IMR-90 (cell line): ENCODE measurements at regions not wholly inside any gene's neighbourhood (a gene's known extent, or its start where the extent isn't known, plus 50 kb on each side); places are given as distances from the start of the nearest gene placed in this dataset.

Experiments used
- ATAC-seq: fragments of 200-7000 bp; cut with Tn5 transposase; 2 replicates; pipeline ENCODE4 v1.9.1; 2020; ENCODE audit warnings: low read depth, mild to moderate bottlenecking, moderate library complexity
- BruUV-seq: library from RNA; stranded (reverse); fragments of 400-500 nt; replicated peaks from 2 replicates; lab custom pipeline; 2021; lab: Mats Ljungman, UMichigan
- CTCF ChIA-PET: fragments of 300-600 bp; formaldehyde crosslinking; extraction: SDS; loops from one replicate; lab custom pipeline; 2021; ENCODE audit warnings: antibody characterized with exemption; lab: Yijun Ruan, JAX
- POLR2A ChIA-PET: fragments of 300-600 bp; sonication (Branson Sonifier 250); formaldehyde crosslinking; loops from one replicate; lab custom pipeline; 2022; ENCODE audit warnings: antibody characterized with exemption; ENCODE audit not compliant: unreplicated experiment; lab: Charles Lee
- DNase-seq: peaks from one replicate; pipeline ENCODE4 v3.0.0; 2013
- H2AFZ ChIP-seq: replicated peaks from 2 replicates; pipeline ENCODE3; 2013; ENCODE audit warnings: low read length, mild to moderate bottlenecking; ENCODE audit not compliant: poor library complexity
- H2AK5ac ChIP-seq: 2 replicates; pipeline ENCODE4 v1.6.1; 2013; ENCODE audit warnings: low read depth, low read length, inconsistent platforms
- H2AK9ac ChIP-seq: replicated peaks from 2 replicates; pipeline ENCODE3; 2013; ENCODE audit warnings: mild to moderate bottlenecking, low read depth, low read length, moderate library complexity; ENCODE audit not compliant: poor library complexity
- H2BK120ac ChIP-seq: 2 replicates; pipeline ENCODE4 v1.6.1; 2013; ENCODE audit warnings: low read depth, low read length, inconsistent platforms
- H2BK15ac ChIP-seq: 3 replicates; pipeline ENCODE4 v1.6.1; 2013; ENCODE audit warnings: low read depth, low read length, inconsistent platforms
- H2BK20ac ChIP-seq: 2 replicates; pipeline ENCODE4 v1.6.1; 2013; ENCODE audit warnings: low read depth, mild to moderate bottlenecking, inconsistent platforms, low read length, moderate library complexity
- H2BK5ac ChIP-seq: 2 replicates; pipeline ENCODE4 v1.6.1; 2013; ENCODE audit warnings: mild to moderate bottlenecking, low read depth, low read length, inconsistent platforms; ENCODE audit not compliant: poor library complexity, severe bottlenecking
- H3K14ac ChIP-seq: replicated peaks from 2 replicates; pipeline ENCODE4 v1.6.1; 2013; ENCODE audit warnings: low read depth, low read length, inconsistent platforms
- H3K18ac ChIP-seq: 2 replicates; pipeline ENCODE4 v1.6.1; 2013; ENCODE audit warnings: low read depth, low read length, control low read depth
- H3K23ac ChIP-seq: 2 replicates; pipeline ENCODE4 v1.6.1; 2013; ENCODE audit warnings: low read depth, low read length, inconsistent platforms
- H3K27ac ChIP-seq: 2 replicates; pipeline ENCODE4 v1.5.1; 2013; ENCODE audit warnings: mild to moderate bottlenecking, control low read depth, low read length; ENCODE audit not compliant: insufficient read depth
- H3K27me3 ChIP-seq: 2 replicates; pipeline ENCODE4 v1.6.1; 2013; ENCODE audit warnings: low read length; ENCODE audit not compliant: control insufficient read depth, insufficient read depth
- H3K36me3 ChIP-seq: 2 replicates; pipeline ENCODE4 v1.6.1; 2013; ENCODE audit warnings: low read length, mixed read lengths; ENCODE audit not compliant: control insufficient read depth, insufficient read depth
- H3K4ac ChIP-seq: 2 replicates; pipeline ENCODE4 v1.6.1; 2013; ENCODE audit warnings: low read depth, low read length, inconsistent platforms
- H3K4me1 ChIP-seq: 2 replicates; pipeline ENCODE4 v1.6.1; 2013; ENCODE audit warnings: low read length, mixed read lengths; ENCODE audit not compliant: control insufficient read depth, insufficient read depth
- H3K4me2 ChIP-seq: 2 replicates; pipeline ENCODE4 v1.6.1; 2013; ENCODE audit warnings: low read depth, mild to moderate bottlenecking, control low read depth, low read length, moderate library complexity
- H3K4me3 ChIP-seq: 2 replicates; pipeline ENCODE4 v1.5.1; 2013; ENCODE audit warnings: low read depth, mild to moderate bottlenecking, control low read depth, low read length, moderate library complexity; ENCODE audit not compliant: insufficient read depth
- H3K56ac ChIP-seq: 2 replicates; pipeline ENCODE4 v1.6.1; 2013; ENCODE audit warnings: low read length, inconsistent platforms; ENCODE audit not compliant: insufficient read depth; ENCODE audit errors: extremely low read depth
- H3K79me1 ChIP-seq, 2 experiments: 2 replicates each; pipeline ENCODE4 v1.6.1; 2013; ENCODE audit warnings: low read length in 2 of 2, inconsistent platforms in 1 of 2, low read depth in 1 of 2
- H3K9ac ChIP-seq: 2 replicates; pipeline ENCODE4 v1.6.1; 2013; ENCODE audit warnings: low read depth, low read length, control low read depth
- H3K9me1 ChIP-seq: 2 replicates; pipeline ENCODE4 v1.6.1; 2013; ENCODE audit warnings: low read length, inconsistent platforms; ENCODE audit not compliant: insufficient read depth
- H3K9me3 ChIP-seq: 2 replicates; pipeline ENCODE4 v1.6.1; 2013; ENCODE audit warnings: low read length; ENCODE audit not compliant: control insufficient read depth, insufficient read depth
- H4K20me1 ChIP-seq: 2 replicates; pipeline ENCODE4 v1.6.1; 2013; ENCODE audit warnings: low read length, inconsistent platforms; ENCODE audit not compliant: insufficient read depth
- H4K5ac ChIP-seq: 2 replicates; pipeline ENCODE4 v1.6.1; 2013; ENCODE audit warnings: mild to moderate bottlenecking, low read depth, low read length, control low read depth
- H4K8ac ChIP-seq, 2 experiments: 2 replicates each; pipeline ENCODE4 v1.6.1; 2013; ENCODE audit warnings: low read depth in 2 of 2, low read length in 2 of 2, control low read depth in 1 of 2, inconsistent platforms in 1 of 2
- H4K91ac ChIP-seq: 2 replicates; pipeline ENCODE4 v1.6.1; 2013; ENCODE audit warnings: low read depth, low read length, inconsistent platforms; ENCODE audit not compliant: insufficient read depth
- BHLHE40 ChIP-seq: fragments of 150-350 bp; IDR thresholded peaks from 2 replicates; pipeline ENCODE4 v1.6.1; 2016; ENCODE audit warnings: mild to moderate bottlenecking, low read depth, low read length
- CEBPB ChIP-seq: IDR thresholded peaks from 2 replicates; pipeline ENCODE4 v1.6.1; 2012; ENCODE audit warnings: low read depth, low read length, improper control_type of control experiment
- CHD1 ChIP-seq: IDR thresholded peaks from 2 replicates; pipeline ENCODE4 v1.6.1; 2012; ENCODE audit warnings: low read depth, low read length, improper control_type of control experiment
- CTCF ChIP-seq: conservative IDR thresholded peaks from 2 replicates; pipeline ENCODE4 v1.5.1; 2012; ENCODE audit warnings: mild to moderate bottlenecking, low read depth, low read length, improper control_type of control experiment
- FOS ChIP-seq: fragments of 150-350 bp; IDR thresholded peaks from 2 replicates; pipeline ENCODE4 v1.6.1; 2016; ENCODE audit warnings: low read depth, low read length
- MAZ ChIP-seq: IDR thresholded peaks from 2 replicates; pipeline ENCODE4 v1.6.1; 2012; ENCODE audit warnings: low read depth, mild to moderate bottlenecking, low read length, improper control_type of control experiment, moderate library complexity, borderline replicate concordance
- NFE2L2 ChIP-seq: fragments of 150-350 bp; IDR thresholded peaks from 2 replicates; pipeline ENCODE4 v1.6.1; 2016; ENCODE audit warnings: low read depth, mild to moderate bottlenecking, low read length
- POLR2A ChIP-seq: IDR thresholded peaks from 2 replicates; pipeline ENCODE4 v1.6.1; 2012; ENCODE audit warnings: mild to moderate bottlenecking, low read depth, low read length
- RCOR1 ChIP-seq: IDR thresholded peaks from 2 replicates; pipeline ENCODE4 v1.6.1; 2012; ENCODE audit warnings: mild to moderate bottlenecking, low read length, improper control_type of control experiment; ENCODE audit not compliant: insufficient replicate concordance
- RFX5 ChIP-seq: IDR thresholded peaks from 2 replicates; pipeline ENCODE4 v1.8.0; 2012; ENCODE audit warnings: low read depth, mild to moderate bottlenecking, low read length, moderate library complexity
- SMC3 ChIP-seq: fragments of 150-350 bp; IDR thresholded peaks from 2 replicates; pipeline ENCODE4 v1.6.1; 2016; ENCODE audit warnings: low read depth, mild to moderate bottlenecking, antibody characterized with exemption, low read length, moderate library complexity
- USF2 ChIP-seq: fragments of 150-350 bp; IDR thresholded peaks from 2 replicates; pipeline ENCODE4 v1.6.1; 2017; ENCODE audit warnings: mild to moderate bottlenecking, antibody characterized with exemption, low read length, low read depth
- WGBS, 2 experiments: methylation state at CpG; one replicate each; pipeline versions ENCODE4 v1.1.5 to v1.1.7; 2013; ENCODE audit warnings: missing lambda C conversion rate in 2 of 2; ENCODE audit not compliant: insufficient read length in 1 of 2; ENCODE audit errors: extremely low coverage in 2 of 2; 5-methylcytosine and 5-hydroxymethylcytosine counted together
- dilution Hi-C: fragments of 300-500 bp; cut with HindIII; formaldehyde crosslinking; loops from one replicate; pipeline ENCODE4 v1.14.3; 2018; ENCODE audit warnings: low sequenced_read_pairs; ENCODE audit not compliant: unreplicated experiment
- in situ Hi-C: fragments of 300-500 bp; cut with MboI; formaldehyde crosslinking; loops from 3 replicates; pipeline ENCODE4 v1.14.3; 2019; ENCODE audit warnings: low sequenced_read_pairs, inconsistent platforms, mixed read lengths
- intact Hi-C: fragments of 100-400 bp; cut with micrococcal nuclease; formaldehyde crosslinking; loops from 2 replicates; pipeline ENCODE4 v1.10.0; 2022
- TF ChIP-seq, protein P1 (sequence below): fragments of 150-350 bp; IDR thresholded peaks from 2 replicates; pipeline ENCODE4 v1.6.1; 2016; ENCODE audit warnings: low read depth, mild to moderate bottlenecking, low read length, moderate library complexity, borderline replicate concordance

DNA sequence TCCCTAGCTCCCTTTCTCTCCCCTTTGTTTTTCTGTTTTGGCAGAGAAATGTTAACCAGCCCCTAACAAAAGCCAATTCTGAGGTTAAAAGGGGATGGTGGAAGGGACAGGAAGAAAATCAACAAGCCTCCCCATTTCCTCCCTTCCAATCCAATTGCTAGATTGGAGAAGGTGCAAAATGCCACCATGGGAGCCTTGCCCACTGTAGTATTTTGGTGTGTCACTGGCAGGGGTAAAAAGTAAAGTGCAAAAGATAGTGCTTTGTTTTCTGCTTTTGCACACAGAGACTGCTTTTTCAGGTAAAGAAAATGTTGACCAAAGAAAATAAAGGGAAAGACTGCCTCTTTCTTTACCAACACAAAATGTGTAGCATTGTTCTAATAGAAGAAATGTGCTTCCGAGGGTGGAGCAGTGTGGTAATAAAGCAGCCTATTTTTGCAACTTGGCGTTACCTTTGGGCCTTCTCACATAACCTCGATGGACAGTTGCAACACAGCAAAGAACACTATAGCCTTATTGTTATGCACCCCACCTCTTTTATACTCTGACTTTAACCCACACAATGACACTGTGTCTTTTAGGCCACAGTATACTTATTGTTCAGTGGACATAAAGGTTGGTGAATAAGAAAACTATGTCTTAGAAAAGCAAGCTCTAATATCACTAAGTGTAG is 861.8 kb downstream of the BCL11A start:
- Histone ChIP-seq H2BK5ac (no peak overlapping the region), H3K27me3 (no peaks in the 10 kb centered on the region), H3K4me1 (no peaks in the 10 kb centered on the region), H3K4ac (no peak overlapping the region), H3K9ac (no peak overlapping the region), H2BK120ac (no peak overlapping the region), H3K18ac (no peak overlapping the region), H3K36me3 (no peaks in the 10 kb centered on the region), H3K56ac (no peak overlapping the region), H2BK15ac (no peak overlapping the region), H4K91ac (no peak overlapping the region), H3K23ac (no peak overlapping the region), H3K9me1 (no peaks in the 10 kb centered on the region), H3K9me3 (peaks cover 8% of the 10 kb centered on the region; the same call in 1 of the 2 replicates), H3K14ac (no peak overlapping the region), H4K8ac (no peak overlapping the region), H4K20me1 (no peaks in the 10 kb centered on the region), H4K5ac (no peak overlapping the region), H3K27ac (no peak overlapping the region), H2BK20ac (no peak overlapping the region), H3K4me2 (no peak overlapping the region), H2AK5ac (no peak overlapping the region), H2AFZ (no peak overlapping the region), H2AK9ac (no peak overlapping the region), H3K79me1 (no peaks in the 10 kb centered on the region), H3K4me3 (no peak overlapping the region)
- CTCF ChIA-PET = no interaction called here
- ATAC-seq = no peak
- no peak for DNase-seq
- in situ Hi-C loops = no loop called here
- BruUV-seq = no TSS peak
- TF ChIP-seq SMC3 (no peak), CTCF (no peak), BHLHE40 (no peak), CHD1 (no peak), MAZ (no peak), POLR2A (no peak), USF2 (no peak), RFX5 (no peak), NFE2L2 (no peak), RCOR1 (no peak), FOS (no peak), CEBPB (no peak)
- TF ChIP-seq, protein P1, sequence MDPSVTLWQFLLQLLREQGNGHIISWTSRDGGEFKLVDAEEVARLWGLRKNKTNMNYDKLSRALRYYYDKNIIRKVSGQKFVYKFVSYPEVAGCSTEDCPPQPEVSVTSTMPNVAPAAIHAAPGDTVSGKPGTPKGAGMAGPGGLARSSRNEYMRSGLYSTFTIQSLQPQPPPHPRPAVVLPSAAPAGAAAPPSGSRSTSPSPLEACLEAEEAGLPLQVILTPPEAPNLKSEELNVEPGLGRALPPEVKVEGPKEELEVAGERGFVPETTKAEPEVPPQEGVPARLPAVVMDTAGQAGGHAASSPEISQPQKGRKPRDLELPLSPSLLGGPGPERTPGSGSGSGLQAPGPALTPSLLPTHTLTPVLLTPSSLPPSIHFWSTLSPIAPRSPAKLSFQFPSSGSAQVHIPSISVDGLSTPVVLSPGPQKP = no peak
- no CpG with 5 or more reads among the region's 3 CpGs for WGBS, 2 experiments
- intact Hi-C loops = no loop called here
- POLR2A ChIA-PET = no interaction called here
- dilution Hi-C loops = no loop called here
